ENCODE measurements at regions not wholly inside any gene's neighbourhood (a gene's known extent, or its start where the extent isn't known, plus 50 kb on each side); places are given as distances from the start of the nearest gene placed in this dataset.

DNA sequence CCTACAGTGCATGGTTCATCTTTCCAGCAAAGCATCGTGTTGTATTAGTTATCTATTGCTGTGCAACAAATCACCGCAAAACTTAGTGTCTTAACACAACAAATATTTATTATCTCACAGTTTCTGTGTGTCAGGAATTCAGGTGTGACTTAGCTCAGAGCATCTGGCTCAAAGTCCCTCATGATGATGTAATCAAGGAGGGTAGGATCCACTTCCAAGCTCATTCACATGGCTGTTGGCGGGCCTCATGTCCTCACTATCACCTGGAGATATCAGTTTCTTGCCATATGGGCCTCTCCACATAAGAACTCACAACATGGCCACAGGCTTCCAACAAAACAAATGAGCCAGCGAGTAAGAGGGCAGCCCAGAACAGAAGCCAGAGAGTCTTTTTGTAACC is 135.6 kb upstream of the GJB5 start:
- no peaks in the 10 kb centered on the region for H3K9me2 ChIP-seq (ENCODE audit: insufficient read depth, low read length)
- H3K4me1 ChIP-seq (ENCODE audit: insufficient read depth, low read length, poor library complexity, severe bottlenecking) = no peaks in the 10 kb centered on the region
- ChIA-PET CTCF (ENCODE audit: unreplicated experiment) (no interaction called here), POLR2A (no interaction called here)
- H3K9me3 ChIP-seq (ENCODE audit: low read length) = no peaks in the 10 kb centered on the region
- H3K36me3 ChIP-seq (ENCODE audit: insufficient read depth, low read length) = no peaks in the 10 kb centered on the region
- no peak overlapping the region for H2AFZ ChIP-seq (ENCODE audit: low read length)
- TF ChIP-seq EZH2phosphoT487 (IDR thresholded peaks at IDR 0.05; ENCODE audit: borderline replicate concordance, low read depth, low read length) = no peak
- no peak for TF ChIP-seq CTCF (conservative IDR thresholded peaks at IDR 0.05; ENCODE audit: low read length)
- intact Hi-C loops (cut with micrococcal nuclease; ENCODE audit: unreplicated experiment) = no loop called here
- no peak overlapping the region for H3K4me3 ChIP-seq (ENCODE audit: low read depth, low read length, poor library complexity, severe bottlenecking)
- no peaks in the 10 kb centered on the region for H4K20me1 ChIP-seq (ENCODE audit: insufficient read depth, low read length)
- BruUV-seq (replicated peaks) = no TSS peak
- no peak for DNase-seq (ENCODE audit: low spot score)
- no peak overlapping the region for H3K27ac ChIP-seq (ENCODE audit: low read depth, low read length, poor library complexity, severe bottlenecking)
- H3K4me2 ChIP-seq (ENCODE audit: low read length) = no peak overlapping the region
- H3K79me2 ChIP-seq (ENCODE audit: insufficient read depth, low read depth, low read length) = no peaks in the 10 kb centered on the region

DNA sequence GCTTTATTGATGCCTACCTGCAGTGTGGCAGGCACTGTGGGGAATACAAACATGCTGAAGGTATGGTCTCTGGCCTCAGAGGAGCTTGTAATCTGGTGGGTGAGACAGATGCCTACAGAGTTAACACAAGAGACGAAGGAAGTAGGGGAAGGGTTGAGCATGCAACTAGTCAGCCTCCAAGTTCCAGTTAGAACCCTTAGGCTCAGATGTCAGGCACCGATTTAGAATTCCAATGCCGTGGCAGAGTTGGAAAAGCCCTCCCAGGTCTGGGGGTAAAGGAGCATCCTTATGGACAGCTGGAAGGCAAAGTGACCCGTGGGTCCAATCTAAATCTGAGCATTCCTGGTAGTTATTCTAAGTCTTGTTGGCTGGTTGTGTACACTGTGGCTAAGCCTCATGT is 132.9 kb upstream of the GJB5 start:
- POLR2A ChIA-PET = no interaction called here
- Histone ChIP-seq H3K4me1 (ENCODE audit: insufficient read depth, low read length, poor library complexity, severe bottlenecking) (no peaks in the 10 kb centered on the region), H3K4me2 (ENCODE audit: low read length) (no peak overlapping the region), H3K4me3 (ENCODE audit: low read depth, low read length, poor library complexity, severe bottlenecking) (no peak overlapping the region), H3K9me2 (ENCODE audit: insufficient read depth, low read length) (no peaks in the 10 kb centered on the region), H3K79me2 (ENCODE audit: insufficient read depth, low read depth, low read length) (no peaks in the 10 kb centered on the region), H3K9me3 (ENCODE audit: low read length) (no peaks in the 10 kb centered on the region), H3K36me3 (ENCODE audit: insufficient read depth, low read length) (no peaks in the 10 kb centered on the region), H2AFZ (ENCODE audit: low read length) (no peak overlapping the region), H4K20me1 (ENCODE audit: insufficient read depth, low read length) (no peaks in the 10 kb centered on the region), H3K27ac (ENCODE audit: low read depth, low read length, poor library complexity, severe bottlenecking) (no peak overlapping the region)
- BruUV-seq (replicated peaks) = no TSS peak
- intact Hi-C loops (cut with micrococcal nuclease; ENCODE audit: unreplicated experiment) = no loop called here
- TF ChIP-seq CTCF (conservative IDR thresholded peaks at IDR 0.05; ENCODE audit: low read length) (no peak), EZH2phosphoT487 (IDR thresholded peaks at IDR 0.05; ENCODE audit: borderline replicate concordance, low read depth, low read length) (no peak)
- CTCF ChIA-PET (ENCODE audit: unreplicated experiment) = no interaction called here
- no peak for DNase-seq (ENCODE audit: low spot score)

- no peak overlapping the region for H3K27ac ChIP-seq (ENCODE audit: low read depth, low read length, poor library complexity, severe bottlenecking)
- no TSS peak for BruUV-seq (replicated peaks)
- no peaks in the 10 kb centered on the region for H3K9me3 ChIP-seq (ENCODE audit: low read length)
Observed at GRCh38 chr1:34625521-34626015, 129.3 kb upstream of the GJB5 start.

More at GRCh38 chr1:34625521-34626015, 129.3 kb upstream of the GJB5 start:
- Histone ChIP-seq H3K9me2 (ENCODE audit: insufficient read depth, low read length) (no peaks in the 10 kb centered on the region), H3K79me2 (ENCODE audit: insufficient read depth, low read depth, low read length) (no peaks in the 10 kb centered on the region), H3K4me1 (ENCODE audit: insufficient read depth, low read length, poor library complexity, severe bottlenecking) (no peaks in the 10 kb centered on the region), H3K4me2 (ENCODE audit: low read length) (no peak overlapping the region), H2AFZ (ENCODE audit: low read length) (no peak overlapping the region), H4K20me1 (ENCODE audit: insufficient read depth, low read length) (no peaks in the 10 kb centered on the region), H3K4me3 (ENCODE audit: low read depth, low read length, poor library complexity, severe bottlenecking) (no peak overlapping the region), H3K36me3 (ENCODE audit: insufficient read depth, low read length) (no peaks in the 10 kb centered on the region)
- ChIA-PET CTCF (ENCODE audit: unreplicated experiment) (no interaction called here), POLR2A (no interaction called here)
- TF ChIP-seq EZH2phosphoT487 (IDR thresholded peaks at IDR 0.05; ENCODE audit: borderline replicate concordance, low read depth, low read length) = no peak
- TF ChIP-seq CTCF (conservative IDR thresholded peaks at IDR 0.05; ENCODE audit: low read length) = no peak
- no peak for DNase-seq (ENCODE audit: low spot score)
- intact Hi-C loops (cut with micrococcal nuclease; ENCODE audit: unreplicated experiment) = no loop called here

Measured in OCI-LY7 (cell line).